Skin epidermis (tissue), 12 donors: ENCODE measurements at regions not wholly inside any gene's neighbourhood (a gene's known extent, or its start where the extent isn't known, plus 50 kb on each side); places are given as distances from the start of the nearest gene placed in this dataset.
"Not testable (repeated sequence)": the region's sequence is repeated elsewhere in the genome, so short reads cannot be mapped to it uniquely, and the experiment has no call there.

Experiments
- H3K27ac ChIP-seq, 21 experiments: fragments of 200-600 bp; sonication (generic) in 11 of 21; one replicate each; pipeline ENCODE4 v1.5.0; 2020; ENCODE audit warnings: mild to moderate bottlenecking in 3 of 21, inconsistent platforms in 2 of 21, moderate library complexity in 2 of 21
- H3K4me3 ChIP-seq, 7 experiments: fragments of 200-600 bp; sonication (generic) in 2 of 7; one replicate each; pipeline ENCODE4 v1.5.0; 2020; ENCODE audit warnings: inconsistent platforms in 2 of 7, mild to moderate bottlenecking in 2 of 7, moderate library complexity in 1 of 7

GRCh38 chr11:39311888-39312287 lies 2147.6 kb downstream of the LRRC4C start:
- H3K27ac ChIP-seq, H3K4me3 ChIP-seq: not testable (repeated sequence)

- no peak overlapping the region for H3K27ac ChIP-seq
Measured at GRCh38 chr11:39304586-39304985, 2154.9 kb downstream of the LRRC4C start.

GRCh38 chr11:39294648-39295047 lies 2164.8 kb downstream of the LRRC4C start:
- Histone ChIP-seq H3K4me3 (no peak overlapping the region), H3K27ac (no peak overlapping the region)

More at GRCh38 chr11:39304586-39304985, 2154.9 kb downstream of the LRRC4C start:
- H3K4me3 ChIP-seq: no peak overlapping the region

- Histone ChIP-seq H3K4me3 (no peak overlapping the region), H3K27ac (no peak overlapping the region)
Measured at GRCh38 chr11:39288011-39288410, 2171.4 kb downstream of the LRRC4C start.

GRCh38 chr11:39268176-39268690 lies 2191.2 kb downstream of the LRRC4C start:
- no peak overlapping the region for H3K4me3 ChIP-seq

GRCh38 chr11:39255648-39256047 lies 2203.8 kb downstream of the LRRC4C start:
- no peak overlapping the region for H3K27ac ChIP-seq
- H3K4me3 ChIP-seq: no peak overlapping the region

More at GRCh38 chr11:39268176-39268690, 2191.2 kb downstream of the LRRC4C start:
- H3K27ac ChIP-seq: no peak overlapping the region

- Histone ChIP-seq H3K27ac (no peak overlapping the region), H3K4me3 (no peak overlapping the region)
Measured at GRCh38 chr11:39249566-39250365, 2209.7 kb downstream of the LRRC4C start.

GRCh38 chr11:39247570-39248137 lies 2211.8 kb downstream of the LRRC4C start:
- Histone ChIP-seq H3K27ac (no peak overlapping the region), H3K4me3 (no peak overlapping the region)

- Histone ChIP-seq H3K4me3 (no peak overlapping the region), H3K27ac (no peak overlapping the region)
Measured at GRCh38 chr11:39239553-39239952, 2219.9 kb downstream of the LRRC4C start.

GRCh38 chr11:39236916-39237315 lies 2222.5 kb downstream of the LRRC4C start:
- Histone ChIP-seq H3K4me3 (no peak overlapping the region), H3K27ac (no peak overlapping the region)

GRCh38 chr11:39221550-39222138 lies 2237.8 kb downstream of the LRRC4C start:
- H3K4me3 ChIP-seq: no peak overlapping the region

GRCh38 chr11:39220501-39221230 lies 2238.8 kb downstream of the LRRC4C start:
- H3K27ac ChIP-seq: no peak overlapping the region
- no peak overlapping the region for H3K4me3 ChIP-seq

More at GRCh38 chr11:39221550-39222138, 2237.8 kb downstream of the LRRC4C start:
- no peak overlapping the region for H3K27ac ChIP-seq

GRCh38 chr11:39220069-39220468 lies 2239.4 kb downstream of the LRRC4C start:
- Histone ChIP-seq H3K4me3 (no peak overlapping the region), H3K27ac (no peak overlapping the region)

- Histone ChIP-seq H3K4me3 (no peak overlapping the region), H3K27ac (no peak overlapping the region)
Measured at GRCh38 chr11:39209981-39210380, 2249.5 kb downstream of the LRRC4C start.

- Histone ChIP-seq H3K27ac (no peak overlapping the region), H3K4me3 (no peak overlapping the region)
Measured at GRCh38 chr11:39205236-39205995, 2254.0 kb downstream of the LRRC4C start.

- Histone ChIP-seq H3K27ac (no peak overlapping the region), H3K4me3 (no peak overlapping the region)
Measured at GRCh38 chr11:39192671-39193070, 2266.8 kb downstream of the LRRC4C start.

GRCh38 chr11:39190751-39191150 lies 2268.7 kb downstream of the LRRC4C start:
- Histone ChIP-seq H3K4me3 (no peak overlapping the region), H3K27ac (no peak overlapping the region)

- H3K4me3 ChIP-seq: no peak overlapping the region
- H3K27ac ChIP-seq: no peak overlapping the region
Measured at GRCh38 chr11:39177678-39178077, 2281.8 kb downstream of the LRRC4C start.

- Histone ChIP-seq H3K4me3 (no peak overlapping the region), H3K27ac (no peak overlapping the region)
Measured at GRCh38 chr11:39174965-39175364, 2284.5 kb downstream of the LRRC4C start.
